ENCODE measurements at regions not wholly inside any gene's neighbourhood (a gene's known extent, or its start where the extent isn't known, plus 50 kb on each side); places are given as distances from the start of the nearest gene placed in this dataset.

GRCh38 chr7:55279080-55279845 is 85.9 kb upstream of the LANCL2 start:
- no peaks in the 10 kb centered on the region for H3K27me3 Mint-ChIP-seq (ENCODE audit: low read depth)
- H3K9me3 Mint-ChIP-seq: no peaks in the 10 kb centered on the region

GRCh38 chr7:55280031-55280454 is 85.1 kb upstream of the LANCL2 start:
- H3K4me1 Mint-ChIP-seq (ENCODE audit: low read depth): peaks cover 2% of the 10 kb centered on the region
- H3K9me3 Mint-ChIP-seq: no peaks in the 10 kb centered on the region
- no peak overlapping the region for H3K27ac Mint-ChIP-seq
- no peak overlapping the region for H3K4me3 Mint-ChIP-seq
- no peaks in the 10 kb centered on the region for H3K36me3 Mint-ChIP-seq (ENCODE audit: low read depth)
- peak; percentile 31 for DNase-seq (ENCODE audit: low spot score)
- H3K27me3 Mint-ChIP-seq (ENCODE audit: low read depth): no peaks in the 10 kb centered on the region

More at GRCh38 chr7:55279080-55279845, 85.9 kb upstream of the LANCL2 start:
- Mint-ChIP-seq H3K4me3 (no peak overlapping the region), H3K4me1 (ENCODE audit: low read depth) (peaks cover 2% of the 10 kb centered on the region), H3K36me3 (ENCODE audit: low read depth) (no peaks in the 10 kb centered on the region), H3K27ac (no peak overlapping the region)
- DNase-seq (ENCODE audit: low spot score): no peak

GRCh38 chr7:55285665-55286064 is 79.5 kb upstream of the LANCL2 start:
- Mint-ChIP-seq H3K27ac (no peak overlapping the region), H3K9me3 (no peaks in the 10 kb centered on the region), H3K36me3 (ENCODE audit: low read depth) (no peaks in the 10 kb centered on the region), H3K4me3 (no peak overlapping the region), H3K27me3 (ENCODE audit: low read depth) (peaks cover 23% of the 10 kb centered on the region), H3K4me1 (ENCODE audit: low read depth) (no peaks in the 10 kb centered on the region)
- DNase-seq (ENCODE audit: low spot score): no peak

GRCh38 chr7:55286666-55287065 is 78.5 kb upstream of the LANCL2 start:
- no peaks in the 10 kb centered on the region for H3K36me3 Mint-ChIP-seq (ENCODE audit: low read depth)
- no peak for DNase-seq (ENCODE audit: low spot score)
- peaks cover 31% of the 10 kb centered on the region for H3K27me3 Mint-ChIP-seq (ENCODE audit: low read depth)
- H3K4me3 Mint-ChIP-seq: no peak overlapping the region
- no peaks in the 10 kb centered on the region for H3K4me1 Mint-ChIP-seq (ENCODE audit: low read depth)
- no peaks in the 10 kb centered on the region for H3K9me3 Mint-ChIP-seq
- no peak overlapping the region for H3K27ac Mint-ChIP-seq

- Mint-ChIP-seq H3K27me3 (ENCODE audit: low read depth) (peaks cover 41% of the 10 kb centered on the region), H3K9me3 (no peaks in the 10 kb centered on the region), H3K36me3 (ENCODE audit: low read depth) (no peaks in the 10 kb centered on the region), H3K4me1 (ENCODE audit: low read depth) (no peaks in the 10 kb centered on the region), H3K27ac (no peak overlapping the region), H3K4me3 (no peak overlapping the region)
- DNase-seq (ENCODE audit: low spot score): no peak
Measured at GRCh38 chr7:55288070-55288824, 76.9 kb upstream of the LANCL2 start.

GRCh38 chr7:55296070-55296469 is 69.1 kb upstream of the LANCL2 start:
- H3K27me3 Mint-ChIP-seq (ENCODE audit: low read depth): peaks cover 39% of the 10 kb centered on the region
- no peaks in the 10 kb centered on the region for H3K36me3 Mint-ChIP-seq (ENCODE audit: low read depth)
- H3K9me3 Mint-ChIP-seq: no peaks in the 10 kb centered on the region

GRCh38 chr7:55299273-55299967 is 65.7 kb upstream of the LANCL2 start:
- Mint-ChIP-seq H3K27me3 (ENCODE audit: low read depth) (peaks cover 39% of the 10 kb centered on the region), H3K4me3 (no peak overlapping the region), H3K27ac (no peak overlapping the region), H3K9me3 (no peaks in the 10 kb centered on the region), H3K36me3 (ENCODE audit: low read depth) (no peaks in the 10 kb centered on the region), H3K4me1 (ENCODE audit: low read depth) (peaks cover 3% of the 10 kb centered on the region)
- no peak for DNase-seq (ENCODE audit: low spot score)

More at GRCh38 chr7:55296070-55296469, 69.1 kb upstream of the LANCL2 start:
- no peak overlapping the region for H3K27ac Mint-ChIP-seq
- H3K4me3 Mint-ChIP-seq: no peak overlapping the region
- H3K4me1 Mint-ChIP-seq (ENCODE audit: low read depth): no peaks in the 10 kb centered on the region
- DNase-seq (ENCODE audit: low spot score): no peak

GRCh38 chr7:55303220-55303619 is 61.9 kb upstream of the LANCL2 start:
- DNase-seq (ENCODE audit: low spot score): no peak
- Mint-ChIP-seq H3K4me3 (no peak overlapping the region), H3K27me3 (ENCODE audit: low read depth) (peaks cover 38% of the 10 kb centered on the region), H3K9me3 (no peaks in the 10 kb centered on the region), H3K4me1 (ENCODE audit: low read depth) (peaks cover 6% of the 10 kb centered on the region), H3K27ac (no peak overlapping the region), H3K36me3 (ENCODE audit: low read depth) (no peaks in the 10 kb centered on the region)

GRCh38 chr7:55304018-55304762 is 60.9 kb upstream of the LANCL2 start:
- Mint-ChIP-seq H3K27ac (no peak overlapping the region), H3K27me3 (ENCODE audit: low read depth) (peaks cover 33% of the 10 kb centered on the region), H3K4me3 (no peak overlapping the region), H3K9me3 (no peaks in the 10 kb centered on the region), H3K36me3 (ENCODE audit: low read depth) (peaks cover 5% of the 10 kb centered on the region), H3K4me1 (ENCODE audit: low read depth) (peaks cover 16% of the 10 kb centered on the region)
- DNase-seq (ENCODE audit: low spot score): no peak

GRCh38 chr7:55305135-55305534 is 60.0 kb upstream of the LANCL2 start:
- Mint-ChIP-seq H3K27me3 (ENCODE audit: low read depth) (peaks cover 30% of the 10 kb centered on the region), H3K9me3 (no peaks in the 10 kb centered on the region), H3K4me3 (no peak overlapping the region), H3K27ac (no peak overlapping the region), H3K4me1 (ENCODE audit: low read depth) (peaks cover 23% of the 10 kb centered on the region), H3K36me3 (ENCODE audit: low read depth) (peaks cover 5% of the 10 kb centered on the region)
- DNase-seq (ENCODE audit: low spot score): no peak

- peaks cover 5% of the 10 kb centered on the region for H3K36me3 Mint-ChIP-seq (ENCODE audit: low read depth)
- H3K4me3 Mint-ChIP-seq: no peak overlapping the region
- peaks cover 25% of the 10 kb centered on the region for H3K27me3 Mint-ChIP-seq (ENCODE audit: low read depth)
- DNase-seq (ENCODE audit: low spot score): no peak
- peaks cover 23% of the 10 kb centered on the region for H3K4me1 Mint-ChIP-seq (ENCODE audit: low read depth)
- H3K9me3 Mint-ChIP-seq: no peaks in the 10 kb centered on the region
- H3K27ac Mint-ChIP-seq: no peak overlapping the region
Measured at GRCh38 chr7:55306331-55306730, 58.8 kb upstream of the LANCL2 start.

- Mint-ChIP-seq H3K27me3 (ENCODE audit: low read depth) (peaks cover 17% of the 10 kb centered on the region), H3K27ac (no peak overlapping the region), H3K9me3 (peaks cover 2% of the 10 kb centered on the region), H3K4me3 (no peak overlapping the region), H3K4me1 (ENCODE audit: low read depth) (peaks cover 25% of the 10 kb centered on the region), H3K36me3 (ENCODE audit: low read depth) (peaks cover 5% of the 10 kb centered on the region)
- DNase-seq (ENCODE audit: low spot score): no peak
Measured at GRCh38 chr7:55307123-55307916, 57.8 kb upstream of the LANCL2 start.

Measured in T-helper 2 cell treated with Interferon-gamma antibody and Interleukin-4, amounts not matched to agents 5 μg/mL and 100 μg/mL, for 36 hours (primary cell).